H9 (cell line): ENCODE measurements at regions not wholly inside any gene's neighbourhood (a gene's known extent, or its start where the extent isn't known, plus 50 kb on each side); places are given as distances from the start of the nearest gene placed in this dataset.

Experiments
- DNase-seq: peaks from one replicate; pipeline ENCODE4 v3.0.0-alpha.2; 2017
- H2AFZ ChIP-seq: one replicate; pipeline ENCODE4 v1.6.1; 2013; ENCODE audit warnings: mild to moderate bottlenecking, low read length, control low read depth, moderate library complexity
- H2AK5ac ChIP-seq: 2 replicates; pipeline ENCODE4 v1.6.1; 2013; ENCODE audit warnings: low read length, control low read depth, mixed read lengths; ENCODE audit not compliant: insufficient read length
- H2BK120ac ChIP-seq: one replicate; pipeline ENCODE4 v1.6.1; 2013; ENCODE audit warnings: low read depth, mild to moderate bottlenecking, low read length, control low read depth, inconsistent platforms; ENCODE audit not compliant: poor library complexity, severe bottlenecking
- H2BK12ac ChIP-seq: 2 replicates; pipeline ENCODE4 v1.6.1; 2013; ENCODE audit warnings: low read length, control low read depth, mixed read lengths, low read depth; ENCODE audit not compliant: insufficient read length
- H2BK15ac ChIP-seq: 2 replicates; pipeline ENCODE4 v1.6.1; 2013; ENCODE audit warnings: low read depth, low read length, control low read depth
- H2BK20ac ChIP-seq: one replicate; pipeline ENCODE4 v1.6.1; 2013; ENCODE audit warnings: low read depth, mild to moderate bottlenecking, low read length, control low read depth, inconsistent platforms; ENCODE audit not compliant: poor library complexity, severe bottlenecking
- H2BK5ac ChIP-seq: 2 replicates; pipeline ENCODE4 v1.6.1; 2013; ENCODE audit warnings: low read length, control low read depth, mixed read lengths; ENCODE audit not compliant: insufficient read length
- H3K14ac ChIP-seq: 2 replicates; pipeline ENCODE4 v1.6.1; 2013; ENCODE audit warnings: low read length, control low read depth; ENCODE audit not compliant: insufficient read depth
- H3K18ac ChIP-seq: 2 replicates; pipeline ENCODE4 v1.6.1; 2013; ENCODE audit warnings: low read depth, mild to moderate bottlenecking, mixed read lengths, low read length, control low read depth; ENCODE audit not compliant: insufficient read length
- H3K23ac ChIP-seq: 2 replicates; pipeline ENCODE4 v1.6.1; 2013; ENCODE audit warnings: low read length, control low read depth, mixed read lengths, low read depth; ENCODE audit not compliant: insufficient read length
- H3K23me2 ChIP-seq: 2 replicates; pipeline ENCODE4 v1.6.1; 2013; ENCODE audit warnings: low read depth, mild to moderate bottlenecking, mixed read lengths, low read length, control low read depth; ENCODE audit not compliant: insufficient read length, poor library complexity, severe bottlenecking
- H3K27ac ChIP-seq: 2 replicates; pipeline ENCODE4 v1.5.1; 2013; ENCODE audit warnings: low read length, control low read depth, mixed read lengths, low read depth; ENCODE audit not compliant: insufficient read length
- H3K27me3 ChIP-seq: 2 replicates; pipeline ENCODE4 v1.6.1; 2013; ENCODE audit warnings: low read length, control low read depth, inconsistent platforms; ENCODE audit not compliant: insufficient read depth
- H3K4ac ChIP-seq: 2 replicates; pipeline ENCODE4 v1.6.1; 2013; ENCODE audit warnings: low read depth, mild to moderate bottlenecking, control low read depth, inconsistent platforms, low read length, moderate library complexity
- H3K4me1 ChIP-seq: 2 replicates; pipeline ENCODE4 v1.6.1; 2013; ENCODE audit warnings: low read length, control low read depth, inconsistent platforms; ENCODE audit not compliant: insufficient read depth
- H3K4me2 ChIP-seq: 2 replicates; pipeline ENCODE4 v1.6.1; 2013; ENCODE audit warnings: low read length, control low read depth, mixed read lengths; ENCODE audit not compliant: insufficient read length, insufficient read depth
- H3K56ac ChIP-seq: 2 replicates; pipeline ENCODE4 v1.6.1; 2013; ENCODE audit warnings: low read depth, mild to moderate bottlenecking, mixed read lengths, low read length, control low read depth; ENCODE audit not compliant: insufficient read length
- H3K79me1 ChIP-seq: 2 replicates; pipeline ENCODE4 v1.6.1; 2013; ENCODE audit warnings: low read depth, mild to moderate bottlenecking, moderate library complexity, low read length, control low read depth, inconsistent platforms; ENCODE audit not compliant: insufficient read depth, poor library complexity, severe bottlenecking
- H3K79me2 ChIP-seq: 2 replicates; pipeline ENCODE4 v1.6.1; 2013; ENCODE audit warnings: low read length, control low read depth, inconsistent platforms; ENCODE audit not compliant: insufficient read depth
- H3K9ac ChIP-seq: 2 replicates; pipeline ENCODE4 v1.6.1; 2013; ENCODE audit warnings: low read length, control low read depth, mixed read lengths; ENCODE audit not compliant: insufficient read length; ENCODE audit errors: extremely low read depth
- H3K9me3 ChIP-seq: one replicate; pipeline ENCODE4 v1.6.1; 2013; ENCODE audit warnings: low read depth, low read length, inconsistent platforms; ENCODE audit not compliant: control insufficient read depth
- H3T11ph ChIP-seq: one replicate; pipeline ENCODE4 v1.6.1; 2013; ENCODE audit warnings: mild to moderate bottlenecking, low read length, control low read depth, inconsistent platforms
- H4K20me1 ChIP-seq: one replicate; pipeline ENCODE4 v1.6.1; 2013; ENCODE audit not compliant: control insufficient read depth, insufficient read length, insufficient read depth
- H4K5ac ChIP-seq: 2 replicates; pipeline ENCODE4 v1.6.1; 2013; ENCODE audit warnings: low read depth, mild to moderate bottlenecking, mixed read lengths, low read length, control low read depth; ENCODE audit not compliant: insufficient read length
- H4K8ac ChIP-seq: replicated peaks from 2 replicates; pipeline ENCODE4 v1.6.1; 2013; ENCODE audit warnings: low read length, control low read depth, mixed read lengths, low read depth; ENCODE audit not compliant: insufficient read length
- H4K91ac ChIP-seq: 2 replicates; pipeline ENCODE4 v1.6.1; 2013; ENCODE audit warnings: low read depth, mild to moderate bottlenecking, moderate library complexity, mixed read lengths, low read length, control low read depth; ENCODE audit not compliant: insufficient read length
- H3K27ac Mint-ChIP-seq, 3 experiments: 2 replicates in 2 of 3; 3 replicates in 1 of 3; pipeline ENCODE4 v1.8.0; 2020 to 2021; ENCODE audit warnings: mixed read lengths in 3 of 3, mild to moderate bottlenecking in 1 of 3, moderate library complexity in 1 of 3
- H3K27me3 Mint-ChIP-seq: 2 replicates; pipeline ENCODE4 v1.8.0; 2021; ENCODE audit warnings: low read depth, mild to moderate bottlenecking, moderate library complexity, mixed read lengths
- H3K36me3 Mint-ChIP-seq, 3 experiments: 2 replicates in 2 of 3; 3 replicates in 1 of 3; pipeline ENCODE4 v1.8.0; 2020 to 2021; ENCODE audit warnings: low read depth in 3 of 3, mixed read lengths in 3 of 3; ENCODE audit not compliant: insufficient read depth in 1 of 3
- H3K4me1 Mint-ChIP-seq, 2 experiments: 2 replicates each; pipeline ENCODE4 v1.8.0; 2020; ENCODE audit warnings: mixed read lengths in 2 of 2
- H3K4me3 Mint-ChIP-seq, 2 experiments: 2 replicates in 1 of 2; 3 replicates in 1 of 2; pipeline ENCODE4 v1.8.0; 2020 to 2021; ENCODE audit warnings: mild to moderate bottlenecking in 2 of 2, mixed read lengths in 2 of 2, moderate library complexity in 1 of 2
- H3K9me3 Mint-ChIP-seq, 2 experiments: 2 replicates in 1 of 2; 3 replicates in 1 of 2; pipeline ENCODE4 v1.8.0; 2020; ENCODE audit warnings: mild to moderate bottlenecking in 2 of 2, mixed read lengths in 2 of 2, moderate library complexity in 1 of 2
- WGBS: extraction: QIAGEN DNeasy Blood & Tissue Kit; methylation state at CpG from one replicate; pipeline ENCODE4 v1.1.7; 2013; ENCODE audit warnings: missing lambda C conversion rate, low lambda C conversion rate, mixed read lengths; ENCODE audit not compliant: insufficient read length; ENCODE audit errors: extremely low coverage; 5-methylcytosine and 5-hydroxymethylcytosine counted together
- TF ChIP-seq, protein P1 (sequence below): fragments of 200-600 bp; sonication (generic); conservative IDR thresholded peaks from 3 replicates; pipeline ENCODE4 v1.8.0; 2021; ENCODE audit warnings: antibody characterized with exemption, mild to moderate bottlenecking

DNA sequence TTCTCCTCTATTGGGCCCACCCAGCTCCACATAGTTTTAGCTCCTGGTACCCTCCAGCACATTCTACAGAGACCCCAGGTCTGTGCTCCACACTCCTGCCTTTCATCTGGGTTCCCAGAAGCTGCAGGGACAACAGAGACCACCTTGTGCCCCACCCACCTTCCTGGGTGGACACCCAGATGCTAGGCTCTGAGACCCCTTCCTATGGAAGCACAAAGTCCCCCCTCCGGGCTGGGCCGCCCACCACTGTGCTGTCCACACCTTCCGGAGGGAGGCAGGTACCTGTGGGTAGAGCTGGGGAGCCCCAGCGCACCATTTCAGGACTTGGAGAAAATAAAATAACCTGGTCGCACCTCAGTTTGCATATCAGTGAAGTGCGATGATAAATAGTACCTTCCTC lies 224.9 kb upstream of the FOXF1 start:
- TF ChIP-seq, protein P1, sequence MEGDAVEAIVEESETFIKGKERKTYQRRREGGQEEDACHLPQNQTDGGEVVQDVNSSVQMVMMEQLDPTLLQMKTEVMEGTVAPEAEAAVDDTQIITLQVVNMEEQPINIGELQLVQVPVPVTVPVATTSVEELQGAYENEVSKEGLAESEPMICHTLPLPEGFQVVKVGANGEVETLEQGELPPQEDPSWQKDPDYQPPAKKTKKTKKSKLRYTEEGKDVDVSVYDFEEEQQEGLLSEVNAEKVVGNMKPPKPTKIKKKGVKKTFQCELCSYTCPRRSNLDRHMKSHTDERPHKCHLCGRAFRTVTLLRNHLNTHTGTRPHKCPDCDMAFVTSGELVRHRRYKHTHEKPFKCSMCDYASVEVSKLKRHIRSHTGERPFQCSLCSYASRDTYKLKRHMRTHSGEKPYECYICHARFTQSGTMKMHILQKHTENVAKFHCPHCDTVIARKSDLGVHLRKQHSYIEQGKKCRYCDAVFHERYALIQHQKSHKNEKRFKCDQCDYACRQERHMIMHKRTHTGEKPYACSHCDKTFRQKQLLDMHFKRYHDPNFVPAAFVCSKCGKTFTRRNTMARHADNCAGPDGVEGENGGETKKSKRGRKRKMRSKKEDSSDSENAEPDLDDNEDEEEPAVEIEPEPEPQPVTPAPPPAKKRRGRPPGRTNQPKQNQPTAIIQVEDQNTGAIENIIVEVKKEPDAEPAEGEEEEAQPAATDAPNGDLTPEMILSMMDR, result no peak

More for the DNA sequence above, 224.9 kb upstream of the FOXF1 start:
- no peak for DNase-seq
- Histone ChIP-seq H3K14ac (no peak overlapping the region), H3K27me3 (peaks cover 46% of the 10 kb centered on the region), H4K91ac (no peak overlapping the region), H2BK15ac (no peak overlapping the region), H3K79me1 (no peaks in the 10 kb centered on the region), H2BK120ac (no peak overlapping the region), H3K9me3 (no peaks in the 10 kb centered on the region), H4K8ac (no peak overlapping the region), H2AFZ (no peak overlapping the region), H3K4me2 (peak overlapping the region; percentile 67), H2AK5ac (no peak overlapping the region), H3K9ac (no peak overlapping the region), H4K5ac (no peak overlapping the region), H4K20me1 (no peaks in the 10 kb centered on the region), H2BK20ac (no peak overlapping the region), H3K18ac (no peak overlapping the region), H3K23me2 (peaks cover 17% of the 10 kb centered on the region), H3K23ac (no peak overlapping the region), H2BK12ac (no peak overlapping the region), H3K4me1 (peaks cover 3% of the 10 kb centered on the region; the same call in 1 of the 2 replicates), H2BK5ac (no peak overlapping the region), H3T11ph (no peak overlapping the region), H3K27ac (no peak overlapping the region), H3K79me2 (no peaks in the 10 kb centered on the region), H3K4ac (no peak overlapping the region), H3K56ac (no peak overlapping the region)
- Mint-ChIP-seq H3K4me3 (peak overlapping the region in 1 of 2 experiments; percentile 88; a peak in 3 of 5 replicates), H3K27me3 (peaks cover 86% of the 10 kb centered on the region), H3K4me1 (peaks cover 67 to 68% of the 10 kb centered on the region in 2 experiments), H3K36me3 (no peaks in the 10 kb centered on the region), H3K27ac (no peak overlapping the region), H3K9me3 (no peaks in the 10 kb centered on the region; a peak in 2 of 5 replicates)
- WGBS, result no CpG with 5 or more reads among the region's 6 CpGs
